ENCODE measurements at regions not wholly inside any gene's neighbourhood (a gene's known extent, or its start where the extent isn't known, plus 50 kb on each side); places are given as distances from the start of the nearest gene placed in this dataset.

GRCh38 chr4:128362760-128363159, 75.1 kb upstream of the PGRMC2 start:
- H3K27me3 Mint-ChIP-seq, result no peaks in the 10 kb centered on the region
- no peak overlapping the region for H3K4me3 Mint-ChIP-seq
- no peaks in the 10 kb centered on the region for H3K9me3 Mint-ChIP-seq
- CTCF ChIA-PET, result no interaction called here
- H3K36me3 Mint-ChIP-seq, result no peaks in the 10 kb centered on the region
- no peaks in the 10 kb centered on the region for H3K4me1 Mint-ChIP-seq
- no peak for DNase-seq
- no peak overlapping the region for H3K27ac Mint-ChIP-seq

GRCh38 chr4:128359422-128359821, 71.8 kb upstream of the PGRMC2 start:
- no peak for DNase-seq
- Mint-ChIP-seq H3K4me3 (no peak overlapping the region), H3K27ac (no peak overlapping the region), H3K4me1 (no peaks in the 10 kb centered on the region), H3K27me3 (no peaks in the 10 kb centered on the region), H3K9me3 (no peaks in the 10 kb centered on the region), H3K36me3 (no peaks in the 10 kb centered on the region)
- CTCF ChIA-PET, result no interaction called here

- Mint-ChIP-seq H3K27ac (no peak overlapping the region), H3K27me3 (no peaks in the 10 kb centered on the region), H3K4me1 (no peaks in the 10 kb centered on the region), H3K4me3 (no peak overlapping the region), H3K36me3 (no peaks in the 10 kb centered on the region), H3K9me3 (no peaks in the 10 kb centered on the region)
- no peak for DNase-seq
- CTCF ChIA-PET, result no interaction called here
Measured at GRCh38 chr4:128358913-128359279, 71.3 kb upstream of the PGRMC2 start.

GRCh38 chr4:128358231-128358912, 70.8 kb upstream of the PGRMC2 start:
- no peak for DNase-seq
- CTCF ChIA-PET, result no interaction called here

GRCh38 chr4:128357286-128357685, 69.7 kb upstream of the PGRMC2 start:
- Mint-ChIP-seq H3K36me3 (no peaks in the 10 kb centered on the region), H3K4me1 (no peaks in the 10 kb centered on the region), H3K4me3 (no peak overlapping the region), H3K9me3 (no peaks in the 10 kb centered on the region), H3K27ac (no peak overlapping the region), H3K27me3 (no peaks in the 10 kb centered on the region)
- DNase-seq, result no peak
- CTCF ChIA-PET, result no interaction called here

More at GRCh38 chr4:128358231-128358912, 70.8 kb upstream of the PGRMC2 start:
- H3K4me1 Mint-ChIP-seq, result no peaks in the 10 kb centered on the region
- no peaks in the 10 kb centered on the region for H3K36me3 Mint-ChIP-seq
- no peaks in the 10 kb centered on the region for H3K9me3 Mint-ChIP-seq
- H3K27me3 Mint-ChIP-seq, result no peaks in the 10 kb centered on the region
- H3K4me3 Mint-ChIP-seq, result no peak overlapping the region
- no peak overlapping the region for H3K27ac Mint-ChIP-seq

- no peak overlapping the region for H3K27ac Mint-ChIP-seq
- H3K4me1 Mint-ChIP-seq, result no peaks in the 10 kb centered on the region
- no peaks in the 10 kb centered on the region for H3K36me3 Mint-ChIP-seq
- CTCF ChIA-PET, result no interaction called here
- no peaks in the 10 kb centered on the region for H3K9me3 Mint-ChIP-seq
- H3K27me3 Mint-ChIP-seq, result no peaks in the 10 kb centered on the region
- no peak overlapping the region for H3K4me3 Mint-ChIP-seq
- no peak for DNase-seq
Measured at GRCh38 chr4:128355305-128355704, 67.7 kb upstream of the PGRMC2 start.

GRCh38 chr4:128354205-128354821, 66.7 kb upstream of the PGRMC2 start:
- no peak for DNase-seq

GRCh38 chr4:128353791-128354190, 66.2 kb upstream of the PGRMC2 start:
- Mint-ChIP-seq H3K36me3 (no peaks in the 10 kb centered on the region), H3K9me3 (no peaks in the 10 kb centered on the region), H3K4me3 (no peak overlapping the region), H3K27ac (no peak overlapping the region), H3K27me3 (no peaks in the 10 kb centered on the region), H3K4me1 (no peaks in the 10 kb centered on the region)
- CTCF ChIA-PET, result no interaction called here
- DNase-seq, result no peak

More at GRCh38 chr4:128354205-128354821, 66.7 kb upstream of the PGRMC2 start:
- CTCF ChIA-PET, result no interaction called here
- H3K4me1 Mint-ChIP-seq, result no peaks in the 10 kb centered on the region
- H3K4me3 Mint-ChIP-seq, result no peak overlapping the region
- H3K36me3 Mint-ChIP-seq, result no peaks in the 10 kb centered on the region
- no peaks in the 10 kb centered on the region for H3K9me3 Mint-ChIP-seq
- no peak overlapping the region for H3K27ac Mint-ChIP-seq
- H3K27me3 Mint-ChIP-seq, result no peaks in the 10 kb centered on the region

GRCh38 chr4:128351502-128351901, 63.9 kb upstream of the PGRMC2 start:
- no peak overlapping the region for H3K27ac Mint-ChIP-seq
- CTCF ChIA-PET, result no interaction called here
- H3K36me3 Mint-ChIP-seq, result no peaks in the 10 kb centered on the region
- no peaks in the 10 kb centered on the region for H3K4me1 Mint-ChIP-seq
- H3K4me3 Mint-ChIP-seq, result no peak overlapping the region
- no peaks in the 10 kb centered on the region for H3K27me3 Mint-ChIP-seq
- DNase-seq, result no peak
- H3K9me3 Mint-ChIP-seq, result no peaks in the 10 kb centered on the region

GRCh38 chr4:128350449-128351045, 62.9 kb upstream of the PGRMC2 start:
- CTCF ChIA-PET, result no interaction called here
- H3K27ac Mint-ChIP-seq, result no peak overlapping the region
- H3K4me3 Mint-ChIP-seq, result no peak overlapping the region
- H3K4me1 Mint-ChIP-seq, result no peaks in the 10 kb centered on the region
- no peaks in the 10 kb centered on the region for H3K27me3 Mint-ChIP-seq
- H3K9me3 Mint-ChIP-seq, result no peaks in the 10 kb centered on the region
- no peaks in the 10 kb centered on the region for H3K36me3 Mint-ChIP-seq
- DNase-seq, result no peak

GRCh38 chr4:128349921-128350320, 62.3 kb upstream of the PGRMC2 start:
- no peak overlapping the region for H3K4me3 Mint-ChIP-seq
- no peaks in the 10 kb centered on the region for H3K4me1 Mint-ChIP-seq
- no peak overlapping the region for H3K27ac Mint-ChIP-seq
- no peaks in the 10 kb centered on the region for H3K36me3 Mint-ChIP-seq
- no peak for DNase-seq
- CTCF ChIA-PET, result no interaction called here
- no peaks in the 10 kb centered on the region for H3K9me3 Mint-ChIP-seq
- no peaks in the 10 kb centered on the region for H3K27me3 Mint-ChIP-seq

- H3K27me3 Mint-ChIP-seq, result no peaks in the 10 kb centered on the region
- H3K4me1 Mint-ChIP-seq, result no peaks in the 10 kb centered on the region
- CTCF ChIA-PET, result no interaction called here
- H3K4me3 Mint-ChIP-seq, result no peak overlapping the region
- no peak overlapping the region for H3K27ac Mint-ChIP-seq
- no peaks in the 10 kb centered on the region for H3K36me3 Mint-ChIP-seq
- no peak for DNase-seq
- H3K9me3 Mint-ChIP-seq, result no peaks in the 10 kb centered on the region
Measured at GRCh38 chr4:128347930-128348660, 60.5 kb upstream of the PGRMC2 start.

- H3K27me3 Mint-ChIP-seq, result no peaks in the 10 kb centered on the region
- no peaks in the 10 kb centered on the region for H3K9me3 Mint-ChIP-seq
- CTCF ChIA-PET, result no interaction called here
- DNase-seq, result no peak
- H3K4me3 Mint-ChIP-seq, result no peak overlapping the region
- H3K36me3 Mint-ChIP-seq, result no peaks in the 10 kb centered on the region
- no peaks in the 10 kb centered on the region for H3K4me1 Mint-ChIP-seq
- no peak overlapping the region for H3K27ac Mint-ChIP-seq
Measured at GRCh38 chr4:128347175-128347868, 59.7 kb upstream of the PGRMC2 start.

- H3K4me3 Mint-ChIP-seq, result no peak overlapping the region
- H3K27me3 Mint-ChIP-seq, result no peaks in the 10 kb centered on the region
- no peaks in the 10 kb centered on the region for H3K4me1 Mint-ChIP-seq
- H3K36me3 Mint-ChIP-seq, result no peaks in the 10 kb centered on the region
- no peak overlapping the region for H3K27ac Mint-ChIP-seq
- no peak for DNase-seq
- H3K9me3 Mint-ChIP-seq, result no peaks in the 10 kb centered on the region
- CTCF ChIA-PET, result no interaction called here
Measured at GRCh38 chr4:128346054-128346716, 58.6 kb upstream of the PGRMC2 start.
